GM19025 (cell line): ENCODE measurements at regions not wholly inside any gene's neighbourhood (a gene's known extent, or its start where the extent isn't known, plus 50 kb on each side); places are given as distances from the start of the nearest gene placed in this dataset.
"Not testable (repeated sequence)": the region's sequence is repeated elsewhere in the genome, so short reads cannot be mapped to it uniquely, and the experiment has no call there.

Source experiments
- ATAC-seq: cut with Tn5 transposase; IDR thresholded peaks from one replicate; pipeline ENCODE4 v1.9.1; 2021; ENCODE audit warnings: mild to moderate bottlenecking, low read depth, moderate library complexity; ENCODE audit not compliant: unreplicated experiment

DNA sequence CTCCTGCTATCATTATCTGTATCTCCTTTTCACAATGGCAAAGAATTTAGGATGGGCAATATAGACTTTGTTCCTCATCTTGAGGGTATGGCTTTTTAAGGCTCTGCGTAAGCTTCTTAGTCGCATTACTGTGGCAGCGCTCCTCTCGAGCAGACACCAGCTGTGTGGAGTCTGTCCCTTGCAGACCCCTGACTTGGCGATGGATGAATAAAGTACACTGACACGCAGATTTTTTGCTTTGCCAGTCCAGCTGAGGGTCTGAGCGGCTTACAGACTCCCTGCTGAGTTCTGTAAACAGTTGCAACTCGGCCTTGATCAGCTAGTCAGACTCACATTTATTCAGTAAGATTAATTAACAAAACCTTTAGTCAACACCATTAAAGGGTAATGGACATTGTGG, 390.0 kb upstream of the CNTN5 start:
- no peak for ATAC-seq

DNA sequence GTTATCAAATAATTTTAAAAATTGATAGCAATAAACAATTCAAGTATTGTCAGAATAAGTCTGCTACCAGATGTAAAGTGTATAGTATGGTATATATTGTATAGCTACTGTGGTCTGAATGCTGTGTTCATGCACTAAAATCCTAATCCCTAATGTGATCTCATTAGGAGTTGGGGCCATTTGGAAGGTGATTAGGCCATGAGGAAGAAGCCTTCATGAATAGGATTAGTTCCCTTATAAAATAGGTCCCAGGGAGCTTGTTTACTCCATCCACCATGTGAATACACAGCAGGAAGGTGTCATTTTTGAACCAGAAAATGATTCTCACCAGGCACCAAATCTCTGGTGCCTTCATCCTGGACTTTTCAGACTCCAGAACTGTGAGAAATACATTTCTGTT, 363.0 kb upstream of the CNTN5 start:
- ATAC-seq = no peak

GRCh38 chr11:98659431-98659830, 361.3 kb upstream of the CNTN5 start:
- no peak for ATAC-seq

DNA sequence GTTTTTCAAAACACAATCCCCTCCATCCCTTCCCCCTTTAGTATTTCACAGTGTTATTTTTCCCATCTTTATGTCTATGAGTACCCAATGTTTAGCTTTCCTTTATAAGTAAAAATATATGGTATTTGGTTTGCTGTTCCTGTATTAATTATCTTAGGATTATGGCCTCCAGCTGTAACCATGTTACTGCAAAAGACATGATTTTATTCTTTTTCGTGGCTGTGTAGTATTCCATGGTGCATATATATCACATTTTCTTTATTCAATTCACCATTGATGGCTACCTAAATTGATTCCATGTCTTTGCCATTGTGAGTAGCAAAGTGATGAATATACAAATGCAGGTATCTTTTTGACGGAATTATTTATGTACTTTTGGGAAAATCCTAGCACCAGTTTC, 346.4 kb upstream of the CNTN5 start:
- no peak for ATAC-seq

DNA sequence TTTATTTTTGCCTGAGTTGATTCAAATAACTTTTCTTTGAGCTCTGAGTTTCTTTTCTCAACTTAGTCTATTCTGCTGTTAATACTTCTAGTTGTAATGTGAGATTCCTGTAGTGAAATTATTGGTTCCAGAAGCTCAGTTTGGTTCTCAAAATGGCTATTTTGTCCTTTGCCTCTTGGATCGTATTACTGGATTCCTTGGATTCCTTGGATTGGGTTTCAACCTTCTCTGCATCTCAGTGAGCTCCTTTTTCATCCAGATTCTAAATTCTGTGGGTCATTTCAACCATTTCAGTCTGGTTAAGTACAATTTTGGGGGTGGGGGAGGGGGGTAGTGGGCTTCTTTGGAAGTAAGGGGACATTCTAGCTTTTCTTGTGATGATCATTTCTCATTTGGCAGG, 341.1 kb upstream of the CNTN5 start:
- ATAC-seq = no peak

DNA sequence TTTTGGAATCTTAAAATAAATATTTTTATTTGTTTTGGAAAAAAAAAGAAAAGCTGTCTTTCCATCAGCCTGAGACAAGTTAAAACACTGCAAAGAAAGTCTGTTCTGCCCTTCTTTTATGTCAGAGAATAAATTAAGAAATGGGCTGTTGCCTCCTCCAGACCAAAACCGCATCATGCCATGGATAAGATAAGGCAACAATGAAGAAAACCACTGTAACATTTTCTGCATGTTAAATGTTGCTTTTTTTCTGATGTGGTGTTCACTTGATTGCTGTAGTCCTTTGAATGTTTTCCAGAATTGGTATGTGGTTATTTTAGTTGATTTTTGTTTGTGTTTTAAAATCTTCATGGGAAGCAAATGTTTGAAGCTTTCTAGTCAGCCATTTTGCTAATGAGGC, 319.2 kb upstream of the CNTN5 start:
- ATAC-seq = no peak

DNA sequence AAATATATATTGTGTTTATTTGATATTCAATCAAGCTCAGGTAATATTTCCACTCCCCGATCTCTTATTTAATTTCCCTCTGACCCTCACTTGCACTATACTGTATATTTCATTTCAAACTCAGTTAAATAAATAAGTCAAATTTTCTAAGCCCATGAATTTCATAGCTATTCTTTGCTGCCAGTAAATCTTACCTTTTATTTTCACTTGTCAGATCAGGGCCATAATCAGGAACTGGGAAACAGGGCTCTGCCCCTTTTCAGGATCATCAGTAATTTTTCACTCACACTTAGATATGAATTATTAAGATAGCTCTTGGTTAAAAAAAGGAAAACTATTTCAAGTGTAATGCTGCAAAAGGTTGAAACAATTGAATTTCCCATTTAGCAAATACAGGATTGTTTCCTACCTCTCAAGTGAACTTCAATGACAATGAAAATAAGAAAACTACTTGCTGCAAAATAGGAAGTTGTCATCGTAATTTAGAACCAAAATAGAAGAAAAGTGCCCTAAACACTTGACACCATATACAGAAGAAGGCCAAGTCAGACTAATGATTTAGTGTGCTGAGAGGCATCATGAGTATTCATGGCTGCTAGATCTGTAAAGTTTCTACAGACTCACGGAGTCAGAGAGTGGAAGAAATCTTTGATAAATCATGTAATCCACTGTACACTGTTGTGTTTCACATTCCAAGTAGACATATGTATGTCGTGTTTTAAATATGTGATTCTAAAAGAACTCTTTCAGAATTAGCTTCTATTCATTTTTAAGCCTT, 316.8 kb upstream of the CNTN5 start:
- ATAC-seq = no peak

- no peak for ATAC-seq
Measured at GRCh38 chr11:98710026-98710425, 310.7 kb upstream of the CNTN5 start.

DNA sequence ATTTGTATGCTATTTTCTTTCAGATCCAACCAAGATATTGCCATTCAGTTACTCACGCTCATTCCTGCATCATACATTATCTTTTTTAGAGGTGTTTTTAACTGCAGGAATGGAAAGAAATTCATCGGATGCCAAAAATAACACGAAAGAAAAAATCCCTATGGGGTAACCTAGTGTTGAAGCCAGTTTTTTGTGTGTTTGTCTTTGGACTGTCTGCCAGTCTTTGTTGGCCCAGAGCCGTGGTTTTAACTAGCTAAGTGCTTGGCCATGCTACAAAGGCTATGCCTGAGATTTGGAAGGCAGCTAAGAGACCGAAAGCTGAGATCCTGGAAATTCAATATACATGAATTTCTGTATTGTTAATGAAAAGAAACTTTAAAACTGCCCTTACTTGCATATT, 309.8 kb upstream of the CNTN5 start:
- no peak for ATAC-seq

- ATAC-seq = no peak
Measured at GRCh38 chr11:98720951-98721350, 299.8 kb upstream of the CNTN5 start.

DNA sequence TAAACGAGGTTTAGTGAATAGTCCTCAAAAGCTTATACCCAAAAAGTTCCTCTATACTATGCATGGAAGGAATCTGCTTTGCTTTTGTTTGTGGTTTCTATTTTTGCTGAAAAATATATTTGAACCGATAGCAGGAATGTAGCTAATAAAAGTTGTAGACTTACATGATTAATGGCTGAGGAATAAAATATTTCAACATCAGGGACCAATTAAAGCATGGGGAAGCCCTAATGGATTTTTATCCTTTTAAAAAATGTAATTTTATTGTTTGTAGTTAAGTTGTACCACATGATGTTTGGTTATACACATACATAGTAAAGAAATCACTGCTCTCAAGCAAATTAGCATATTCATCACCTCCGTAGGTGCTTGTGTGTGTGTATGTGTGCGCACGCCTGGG, 295.3 kb upstream of the CNTN5 start:
- no peak for ATAC-seq

GRCh38 chr11:98728421-98728820, 292.3 kb upstream of the CNTN5 start:
- ATAC-seq = no peak

DNA sequence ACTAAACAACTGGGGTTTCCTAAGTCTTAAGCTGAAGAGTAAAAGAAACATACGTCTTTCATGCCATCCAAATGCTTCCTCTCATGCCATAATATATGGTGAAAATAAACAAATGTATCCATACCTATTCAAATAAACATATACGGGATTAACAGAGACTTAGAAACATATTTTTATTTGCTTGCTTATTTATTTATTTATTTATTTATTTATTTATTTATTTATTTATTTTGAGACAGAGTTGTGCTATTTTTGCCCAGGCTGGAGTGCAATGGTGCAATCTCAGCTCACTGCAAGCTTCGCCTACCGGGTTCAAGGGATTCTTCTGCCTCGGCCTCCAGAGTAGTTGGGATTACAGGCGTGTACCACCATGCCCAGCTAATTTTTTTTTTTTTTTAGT, 291.6 kb upstream of the CNTN5 start:
- no peak for ATAC-seq

DNA sequence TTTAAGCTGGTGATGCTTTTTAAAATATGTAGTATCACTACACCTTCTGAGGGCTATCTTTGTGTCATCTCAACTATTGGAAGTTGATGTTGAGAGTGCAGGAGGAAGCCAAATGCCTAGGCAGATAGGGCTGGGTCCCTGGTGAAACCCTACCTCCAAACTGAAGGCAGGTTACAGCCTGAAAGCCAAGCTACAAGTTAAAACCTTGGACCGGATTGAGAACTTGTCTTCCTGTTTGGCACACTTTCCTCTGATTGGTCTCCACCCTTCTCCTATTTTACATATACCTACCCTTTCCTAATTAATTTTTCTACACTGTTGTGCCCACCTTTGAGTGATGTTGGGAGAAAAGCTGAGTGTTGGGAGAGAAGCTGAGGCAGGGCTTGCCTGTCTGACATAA, 287.8 kb upstream of the CNTN5 start:
- no peak for ATAC-seq

- ATAC-seq = not testable (repeated sequence)
Measured at GRCh38 chr11:98733378-98733777, 287.4 kb upstream of the CNTN5 start.

- no peak for ATAC-seq
Measured at GRCh38 chr11:98734686-98735085, 286.1 kb upstream of the CNTN5 start.

DNA sequence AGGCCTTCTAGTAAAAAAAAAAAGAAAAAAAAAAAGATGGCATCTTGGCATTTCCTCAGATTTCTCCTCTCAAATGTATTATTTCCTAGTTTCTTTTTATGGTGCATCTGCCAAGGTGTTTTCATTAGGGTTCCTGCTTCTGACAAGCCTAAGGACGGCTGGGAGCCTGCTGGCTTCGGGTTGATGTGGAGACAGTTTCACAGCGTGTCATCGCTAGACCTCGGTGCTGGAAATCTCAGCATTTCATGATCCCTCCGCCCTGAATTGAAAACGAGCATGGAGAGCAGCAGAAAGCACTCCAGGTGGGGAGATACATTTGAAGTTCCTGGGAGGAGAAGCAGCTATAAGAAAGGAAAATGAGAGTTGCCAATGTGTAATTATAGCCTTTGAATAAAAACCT, 283.9 kb upstream of the CNTN5 start:
- ATAC-seq = no peak

DNA sequence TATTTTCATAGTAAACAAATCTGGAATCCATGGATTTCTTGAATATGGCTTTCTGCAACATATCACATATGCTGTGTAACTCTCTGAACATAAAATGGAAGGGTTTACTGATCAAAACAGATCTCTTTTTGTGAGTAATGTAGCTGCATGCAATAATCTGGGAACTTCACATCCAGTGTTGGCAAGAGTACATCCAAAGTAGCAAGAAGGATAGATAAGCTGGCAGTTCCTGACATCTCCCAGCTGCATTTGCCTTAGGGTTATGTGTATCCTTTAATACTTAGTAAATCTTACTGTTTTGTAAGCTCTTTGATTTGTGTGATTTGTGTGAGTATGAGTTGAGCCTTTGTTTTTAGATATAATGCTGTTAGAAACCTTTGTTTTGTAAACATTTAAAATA, 280.4 kb upstream of the CNTN5 start:
- no peak for ATAC-seq

GRCh38 chr11:98763446-98763845, 257.3 kb upstream of the CNTN5 start:
- ATAC-seq = not testable (repeated sequence)

DNA sequence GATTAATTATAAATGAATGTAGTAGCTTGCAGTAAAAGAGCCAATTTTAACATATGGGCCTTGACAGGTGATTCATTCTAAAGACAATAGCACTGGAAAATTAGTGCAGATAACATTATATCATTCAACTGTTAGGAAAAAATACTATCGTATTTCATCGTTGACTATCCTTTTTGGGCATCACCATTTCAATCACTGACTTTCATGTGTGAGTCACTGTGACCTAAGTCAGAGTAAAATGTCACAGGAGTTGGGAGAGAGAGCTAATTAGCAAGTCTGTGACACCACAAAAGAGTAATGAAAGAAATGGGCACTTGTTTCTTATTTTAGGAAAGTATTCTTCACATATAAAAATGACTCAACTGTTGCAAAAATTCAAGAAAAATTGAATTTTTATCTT, 253.8 kb upstream of the CNTN5 start:
- no peak for ATAC-seq

- not testable (repeated sequence) for ATAC-seq
Measured at GRCh38 chr11:98770046-98770445, 250.7 kb upstream of the CNTN5 start.

DNA sequence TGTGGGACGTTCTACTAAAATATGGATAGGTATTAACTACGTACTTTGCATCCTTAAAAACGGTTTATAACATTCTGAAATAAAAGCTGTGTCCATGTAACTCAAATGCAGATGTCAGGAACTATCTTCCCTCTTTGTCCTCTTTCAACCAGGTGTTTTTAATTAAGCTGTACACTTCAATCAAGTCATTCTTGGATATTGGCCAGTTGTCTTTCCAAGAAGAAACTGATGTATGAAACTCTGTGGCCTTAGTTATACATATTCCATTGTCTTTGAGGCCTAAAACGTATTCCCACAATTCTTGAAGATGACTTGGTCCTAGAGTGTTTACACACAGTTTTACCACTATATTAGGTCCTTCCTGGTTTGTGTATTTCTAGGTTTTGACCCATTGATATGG, 249.0 kb upstream of the CNTN5 start:
- ATAC-seq = no peak

DNA sequence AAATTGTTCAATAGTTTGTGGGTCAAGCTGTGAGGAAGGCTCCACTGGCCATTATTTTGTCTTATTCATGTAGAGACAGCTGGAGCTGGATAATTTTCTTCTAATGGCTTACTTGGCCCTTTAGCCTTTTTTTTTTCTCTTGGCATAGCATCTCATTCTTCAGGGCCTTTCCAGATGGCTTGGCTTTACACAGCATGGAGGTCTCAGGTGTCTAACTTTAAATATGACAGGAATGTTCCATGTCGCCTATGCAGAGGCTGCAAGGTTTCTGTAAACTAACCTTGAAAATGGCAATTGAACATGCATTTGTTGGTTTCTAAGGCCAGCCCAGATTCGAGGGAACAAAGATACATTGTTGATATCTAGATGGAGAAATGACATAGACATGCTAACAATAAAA, 247.9 kb upstream of the CNTN5 start:
- no peak for ATAC-seq
